OCI-LY1 (cell line): ENCODE measurements at regions not wholly inside any gene's neighbourhood (a gene's known extent, or its start where the extent isn't known, plus 50 kb on each side); places are given as distances from the start of the nearest gene placed in this dataset.

ENCODE experiments used
- EZH2 ChIP-seq: fragments of 200-600 bp; sonication (generic), shearing (Covaris generic); IDR thresholded peaks from 2 replicates; pipeline ENCODE4 v1.8.0; 2017; ENCODE audit warnings: borderline replicate concordance, mixed run types, mild to moderate bottlenecking, antibody characterized with exemption, low read length, moderate library complexity, mixed read lengths
- TF ChIP-seq, protein P1 (sequence below): fragments of 200-600 bp; sonication (generic), shearing (Covaris generic); IDR thresholded peaks from 2 replicates; pipeline ENCODE4 v1.5.1; 2017; ENCODE audit warnings: mild to moderate bottlenecking, antibody characterized with exemption, low read length, moderate library complexity, mixed read lengths

DNA sequence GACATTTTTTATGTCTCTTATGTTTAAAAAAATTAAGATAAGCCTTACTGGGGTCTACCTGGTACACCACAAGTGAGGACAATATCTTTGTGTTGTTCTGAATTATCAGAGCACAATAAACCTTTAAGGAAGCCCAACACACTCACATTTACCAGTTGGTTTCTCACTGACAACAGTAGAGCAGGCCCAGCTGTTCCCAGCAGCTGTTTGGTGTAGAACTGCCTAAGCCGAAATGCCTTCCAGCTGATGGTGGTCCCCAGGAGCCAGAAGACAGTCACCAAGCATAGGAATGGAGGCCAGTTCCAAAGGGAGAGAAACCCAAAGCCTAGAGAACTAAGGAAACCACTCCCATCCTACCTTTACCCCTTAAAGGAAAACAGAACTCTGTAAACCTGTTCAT lies 428.6 kb upstream of the CAMK1G start:
- TF ChIP-seq, protein P1, sequence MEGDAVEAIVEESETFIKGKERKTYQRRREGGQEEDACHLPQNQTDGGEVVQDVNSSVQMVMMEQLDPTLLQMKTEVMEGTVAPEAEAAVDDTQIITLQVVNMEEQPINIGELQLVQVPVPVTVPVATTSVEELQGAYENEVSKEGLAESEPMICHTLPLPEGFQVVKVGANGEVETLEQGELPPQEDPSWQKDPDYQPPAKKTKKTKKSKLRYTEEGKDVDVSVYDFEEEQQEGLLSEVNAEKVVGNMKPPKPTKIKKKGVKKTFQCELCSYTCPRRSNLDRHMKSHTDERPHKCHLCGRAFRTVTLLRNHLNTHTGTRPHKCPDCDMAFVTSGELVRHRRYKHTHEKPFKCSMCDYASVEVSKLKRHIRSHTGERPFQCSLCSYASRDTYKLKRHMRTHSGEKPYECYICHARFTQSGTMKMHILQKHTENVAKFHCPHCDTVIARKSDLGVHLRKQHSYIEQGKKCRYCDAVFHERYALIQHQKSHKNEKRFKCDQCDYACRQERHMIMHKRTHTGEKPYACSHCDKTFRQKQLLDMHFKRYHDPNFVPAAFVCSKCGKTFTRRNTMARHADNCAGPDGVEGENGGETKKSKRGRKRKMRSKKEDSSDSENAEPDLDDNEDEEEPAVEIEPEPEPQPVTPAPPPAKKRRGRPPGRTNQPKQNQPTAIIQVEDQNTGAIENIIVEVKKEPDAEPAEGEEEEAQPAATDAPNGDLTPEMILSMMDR, result no peak
- no peak for TF ChIP-seq EZH2
